Type B pancreatic cell (in vitro differentiated cells): ENCODE measurements at regions not wholly inside any gene's neighbourhood (a gene's known extent, or its start where the extent isn't known, plus 50 kb on each side); places are given as distances from the start of the nearest gene placed in this dataset.

Experiments used
- DNase-seq: peaks from one replicate; pipeline ENCODE4 v3.0.0; 2021; ENCODE audit warnings: mixed read lengths; ENCODE audit not compliant: unreplicated experiment; ENCODE audit errors: extremely low spot score
- H3K27ac Mint-ChIP-seq: 2 replicates; pipeline ENCODE4 v1.8.0; 2021; ENCODE audit warnings: mild to moderate bottlenecking, mixed read lengths
- H3K27me3 Mint-ChIP-seq: 2 replicates; pipeline ENCODE4 v1.8.0; 2021; ENCODE audit warnings: mixed read lengths
- H3K36me3 Mint-ChIP-seq: 2 replicates; pipeline ENCODE4 v1.8.0; 2021; ENCODE audit warnings: mixed read lengths
- H3K4me1 Mint-ChIP-seq: one replicate; pipeline ENCODE4 v1.8.0; 2021; ENCODE audit warnings: mixed read lengths; ENCODE audit not compliant: unreplicated experiment
- H3K4me3 Mint-ChIP-seq: 2 replicates; pipeline ENCODE4 v1.8.0; 2021; ENCODE audit warnings: mild to moderate bottlenecking, mixed read lengths
- H3K9me3 Mint-ChIP-seq: 2 replicates; pipeline ENCODE4 v1.8.0; 2021; ENCODE audit warnings: mixed read lengths
- TF ChIP-seq, protein P1 (sequence below): fragments of 200-600 bp; sonication (generic); conservative IDR thresholded peaks from 2 replicates; pipeline ENCODE4 v1.5.0; 2021; ENCODE audit warnings: antibody characterized with exemption, mild to moderate bottlenecking

DNA sequence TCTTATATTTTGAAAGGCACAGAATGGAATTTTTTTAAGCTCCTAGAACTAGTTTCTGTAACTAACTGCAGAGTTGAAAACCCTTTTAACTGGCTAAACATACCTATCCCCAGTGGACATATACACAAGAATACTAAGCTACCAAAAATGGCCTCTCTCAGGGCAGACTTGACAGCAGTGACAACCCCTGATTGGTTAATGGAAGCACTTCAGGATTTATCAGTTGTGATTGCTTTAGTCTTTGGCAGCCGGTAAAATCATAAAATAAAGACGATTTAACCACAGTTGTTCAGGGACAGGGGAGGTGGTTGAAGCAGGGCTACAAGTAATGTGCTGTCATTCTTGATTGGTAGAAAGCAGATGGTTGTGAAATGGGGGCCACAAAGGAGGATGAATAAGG, 452.0 kb upstream of the SOX9 start:
- Mint-ChIP-seq H3K36me3 (peaks cover 4% of the 10 kb centered on the region), H3K4me3 (no peak overlapping the region), H3K27ac (no peak overlapping the region), H3K4me1 (no peaks in the 10 kb centered on the region), H3K27me3 (peaks cover 4% of the 10 kb centered on the region), H3K9me3 (no peaks in the 10 kb centered on the region)
- TF ChIP-seq, protein P1, sequence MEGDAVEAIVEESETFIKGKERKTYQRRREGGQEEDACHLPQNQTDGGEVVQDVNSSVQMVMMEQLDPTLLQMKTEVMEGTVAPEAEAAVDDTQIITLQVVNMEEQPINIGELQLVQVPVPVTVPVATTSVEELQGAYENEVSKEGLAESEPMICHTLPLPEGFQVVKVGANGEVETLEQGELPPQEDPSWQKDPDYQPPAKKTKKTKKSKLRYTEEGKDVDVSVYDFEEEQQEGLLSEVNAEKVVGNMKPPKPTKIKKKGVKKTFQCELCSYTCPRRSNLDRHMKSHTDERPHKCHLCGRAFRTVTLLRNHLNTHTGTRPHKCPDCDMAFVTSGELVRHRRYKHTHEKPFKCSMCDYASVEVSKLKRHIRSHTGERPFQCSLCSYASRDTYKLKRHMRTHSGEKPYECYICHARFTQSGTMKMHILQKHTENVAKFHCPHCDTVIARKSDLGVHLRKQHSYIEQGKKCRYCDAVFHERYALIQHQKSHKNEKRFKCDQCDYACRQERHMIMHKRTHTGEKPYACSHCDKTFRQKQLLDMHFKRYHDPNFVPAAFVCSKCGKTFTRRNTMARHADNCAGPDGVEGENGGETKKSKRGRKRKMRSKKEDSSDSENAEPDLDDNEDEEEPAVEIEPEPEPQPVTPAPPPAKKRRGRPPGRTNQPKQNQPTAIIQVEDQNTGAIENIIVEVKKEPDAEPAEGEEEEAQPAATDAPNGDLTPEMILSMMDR = no peak
- DNase-seq = no peak

DNA sequence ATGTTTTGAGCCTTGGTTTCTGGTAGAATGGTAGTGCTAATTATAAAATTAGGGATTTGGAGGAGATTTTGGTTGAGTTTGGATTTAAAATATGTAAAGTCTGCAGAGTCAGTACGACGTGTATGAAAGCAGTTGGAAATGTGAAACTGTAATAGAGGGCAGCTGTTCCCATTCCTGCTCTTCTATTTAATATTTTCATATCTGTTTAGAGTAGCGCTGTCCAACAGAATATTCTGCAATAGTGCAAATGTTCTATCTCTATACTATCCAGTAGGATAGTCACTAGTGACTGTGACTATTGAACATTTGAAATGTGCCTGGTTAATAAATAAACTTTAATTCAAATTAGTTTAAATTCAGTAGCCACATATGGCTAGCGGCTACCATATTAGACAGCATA, 443.4 kb upstream of the SOX9 start:
- Mint-ChIP-seq H3K4me3 (no peak overlapping the region), H3K27ac (no peak overlapping the region), H3K4me1 (no peaks in the 10 kb centered on the region), H3K27me3 (peaks cover 3% of the 10 kb centered on the region), H3K36me3 (no peaks in the 10 kb centered on the region), H3K9me3 (peaks cover 4% of the 10 kb centered on the region)
- no peak for DNase-seq
- TF ChIP-seq, protein P1 = no peak

DNA sequence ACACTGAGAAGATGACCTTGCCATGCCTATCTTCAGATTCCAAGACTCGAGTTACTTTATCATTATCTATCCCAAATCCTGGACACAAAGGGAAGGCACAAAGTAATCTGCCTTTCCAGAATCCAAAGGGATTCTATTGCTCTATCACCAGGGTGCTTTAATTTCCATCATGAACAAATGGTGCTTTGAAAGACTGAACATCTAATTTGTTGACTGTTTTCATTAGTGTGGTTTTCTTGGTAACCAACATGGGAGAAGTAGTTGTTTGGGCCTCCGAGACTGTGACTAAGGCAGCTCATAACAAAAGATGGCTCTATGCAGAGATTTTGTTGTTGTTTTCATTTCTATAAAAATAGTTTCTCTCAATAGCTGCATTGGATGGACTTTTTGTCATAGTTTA, 441.0 kb upstream of the SOX9 start:
- no peak overlapping the region for H3K27ac Mint-ChIP-seq
- no peak overlapping the region for H3K4me3 Mint-ChIP-seq
- H3K27me3 Mint-ChIP-seq = peaks cover 9% of the 10 kb centered on the region
- TF ChIP-seq, protein P1 = no peak
- DNase-seq = no peak
- H3K36me3 Mint-ChIP-seq = no peaks in the 10 kb centered on the region
- H3K4me1 Mint-ChIP-seq = no peaks in the 10 kb centered on the region
- H3K9me3 Mint-ChIP-seq = peaks cover 4% of the 10 kb centered on the region

DNA sequence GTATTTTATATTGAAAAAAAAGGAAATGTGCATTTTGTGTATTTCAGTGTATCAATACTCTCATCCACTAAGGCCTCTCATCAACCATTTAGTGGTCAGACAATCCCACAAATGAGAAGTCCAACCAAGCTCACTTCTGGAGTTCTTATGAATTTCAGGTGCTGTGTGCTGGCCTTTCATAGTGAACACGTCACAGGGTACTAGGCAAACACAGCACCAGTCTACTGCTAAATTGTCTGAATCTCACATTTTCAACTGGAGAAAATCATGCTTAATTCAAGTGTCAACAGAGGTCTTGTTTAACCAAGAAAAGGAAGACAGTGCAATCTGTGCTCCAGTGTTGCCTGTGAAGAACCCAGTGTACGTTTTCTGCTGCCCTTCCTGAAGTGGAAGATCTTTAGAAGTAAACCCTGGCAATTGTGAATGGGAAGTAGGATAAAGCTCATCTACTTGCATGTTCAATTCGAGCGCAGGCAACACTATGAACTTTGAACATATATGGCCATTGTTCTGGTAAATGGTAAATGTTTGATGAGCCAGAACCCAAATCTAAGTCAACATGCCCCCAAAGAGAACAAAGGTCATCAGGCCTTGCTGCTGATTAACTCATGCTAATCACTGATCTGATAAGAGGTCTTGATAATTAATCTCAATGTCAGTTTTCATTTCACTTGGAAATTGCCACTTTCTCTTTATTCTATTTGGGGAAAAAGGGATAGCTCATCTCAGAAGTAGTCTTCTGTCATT, 439.2 kb upstream of the SOX9 start:
- TF ChIP-seq, protein P1 = no peak
- H3K27me3 Mint-ChIP-seq = peaks cover 9% of the 10 kb centered on the region
- H3K36me3 Mint-ChIP-seq = no peaks in the 10 kb centered on the region
- H3K27ac Mint-ChIP-seq = no peak overlapping the region
- no peak overlapping the region for H3K4me3 Mint-ChIP-seq
- peaks cover 4% of the 10 kb centered on the region for H3K9me3 Mint-ChIP-seq
- H3K4me1 Mint-ChIP-seq = no peaks in the 10 kb centered on the region
- no peak for DNase-seq

DNA sequence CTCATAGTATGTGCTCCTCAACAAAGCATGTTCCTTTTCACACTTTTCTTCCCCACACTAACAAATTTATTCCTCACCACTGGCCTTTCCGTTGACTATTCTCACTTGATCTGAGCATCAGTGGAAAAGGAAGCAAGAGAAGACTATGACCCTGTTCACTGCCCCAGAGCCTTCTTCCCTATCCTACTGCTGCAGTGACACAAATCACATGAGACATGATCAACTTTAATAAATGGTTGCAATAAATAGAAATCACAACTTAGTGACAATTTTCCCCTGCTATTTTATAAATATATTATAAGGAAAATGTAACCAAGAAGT, 438.7 kb upstream of the SOX9 start:
- H3K4me3 Mint-ChIP-seq = no peak overlapping the region
- TF ChIP-seq, protein P1 = no peak
- peaks cover 4% of the 10 kb centered on the region for H3K9me3 Mint-ChIP-seq
- no peak overlapping the region for H3K27ac Mint-ChIP-seq
- peaks cover 9% of the 10 kb centered on the region for H3K27me3 Mint-ChIP-seq
- DNase-seq = no peak
- H3K36me3 Mint-ChIP-seq = no peaks in the 10 kb centered on the region
- H3K4me1 Mint-ChIP-seq = no peaks in the 10 kb centered on the region

DNA sequence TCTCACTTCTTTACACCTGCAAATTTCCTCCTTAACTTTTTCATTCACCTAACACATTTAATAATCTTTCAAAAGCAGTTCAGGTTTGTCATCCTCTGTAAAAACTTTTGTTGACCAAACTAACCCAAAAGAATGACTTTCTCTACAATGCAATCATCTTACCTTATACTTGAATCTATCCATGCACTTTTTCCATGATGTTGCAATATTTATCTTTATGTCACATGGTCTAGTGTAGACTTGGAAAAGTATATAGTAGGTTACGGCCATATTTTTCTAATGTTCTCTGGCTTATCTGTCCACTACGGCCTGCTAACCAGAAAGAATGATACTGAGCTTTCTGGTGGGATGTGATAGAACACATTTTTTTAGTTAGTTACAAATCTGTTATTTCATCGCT, 431.0 kb upstream of the SOX9 start:
- DNase-seq = no peak
- H3K4me3 Mint-ChIP-seq = no peak overlapping the region
- no peak overlapping the region for H3K27ac Mint-ChIP-seq
- peaks cover 13% of the 10 kb centered on the region for H3K27me3 Mint-ChIP-seq
- TF ChIP-seq, protein P1 = no peak
- H3K9me3 Mint-ChIP-seq = no peaks in the 10 kb centered on the region
- no peaks in the 10 kb centered on the region for H3K36me3 Mint-ChIP-seq
- no peaks in the 10 kb centered on the region for H3K4me1 Mint-ChIP-seq
